Dendritic cell treated with granulocyte-macrophage colony-stimulating factor and Interleukin-4, amounts not matched to agents 40 ng/mL and 50 ng/mL, for 4 days (primary cell): ENCODE measurements at regions not wholly inside any gene's neighbourhood (a gene's known extent, or its start where the extent isn't known, plus 50 kb on each side); places are given as distances from the start of the nearest gene placed in this dataset.

Source experiments
- H3K27ac Mint-ChIP-seq: one replicate; pipeline ENCODE4 v1.8.0; 2022; ENCODE audit warnings: mild to moderate bottlenecking, mixed read lengths
- H3K27me3 Mint-ChIP-seq: one replicate; pipeline ENCODE4 v1.8.0; 2022; ENCODE audit warnings: mild to moderate bottlenecking, mixed read lengths
- H3K36me3 Mint-ChIP-seq: one replicate; pipeline ENCODE4 v1.8.0; 2022; ENCODE audit warnings: low read depth, mixed read lengths
- H3K4me1 Mint-ChIP-seq: one replicate; pipeline ENCODE4 v1.8.0; 2022; ENCODE audit warnings: low read depth, mixed read lengths
- H3K4me3 Mint-ChIP-seq: one replicate; pipeline ENCODE4 v1.8.0; 2022; ENCODE audit warnings: mild to moderate bottlenecking, moderate library complexity, mixed read lengths
- H3K9me3 Mint-ChIP-seq: one replicate; pipeline ENCODE4 v1.8.0; 2022; ENCODE audit warnings: mixed read lengths
- intact Hi-C: fragments of 100-400 bp; cut with micrococcal nuclease; formaldehyde crosslinking; loops from one replicate; pipeline ENCODE4 v1.15.0; 2022

GRCh38 chr5:175579742-175580432 is 78.0 kb upstream of the HRH2 start:
- Mint-ChIP-seq H3K27me3 (peaks cover 7% of the 10 kb centered on the region), H3K9me3 (peaks cover 24% of the 10 kb centered on the region), H3K4me3 (no peak overlapping the region), H3K4me1 (peaks cover 12% of the 10 kb centered on the region), H3K27ac (no peak overlapping the region), H3K36me3 (peaks cover 7% of the 10 kb centered on the region)
- intact Hi-C loops, result no loop called here

- intact Hi-C loops, result no loop called here
- Mint-ChIP-seq H3K36me3 (peaks cover 7% of the 10 kb centered on the region), H3K9me3 (peaks cover 39% of the 10 kb centered on the region), H3K4me3 (no peak overlapping the region), H3K4me1 (peaks cover 5% of the 10 kb centered on the region), H3K27me3 (peaks cover 8% of the 10 kb centered on the region), H3K27ac (no peak overlapping the region)
Observed at GRCh38 chr5:175582697-175583096, 75.2 kb upstream of the HRH2 start.

- Mint-ChIP-seq H3K36me3 (peaks cover 7% of the 10 kb centered on the region), H3K4me3 (no peak overlapping the region), H3K4me1 (peaks cover 15% of the 10 kb centered on the region), H3K27me3 (peaks cover 9% of the 10 kb centered on the region), H3K9me3 (peaks cover 39% of the 10 kb centered on the region), H3K27ac (no peak overlapping the region)
- intact Hi-C loops, result no loop called here
Observed at GRCh38 chr5:175585567-175585966, 72.3 kb upstream of the HRH2 start.

- intact Hi-C loops, result no loop called here
- Mint-ChIP-seq H3K36me3 (no peaks in the 10 kb centered on the region), H3K27me3 (peaks cover 13% of the 10 kb centered on the region), H3K27ac (peak overlapping the region; percentile 85), H3K9me3 (peaks cover 18% of the 10 kb centered on the region), H3K4me1 (peaks cover 29% of the 10 kb centered on the region), H3K4me3 (no peak overlapping the region)
Observed at GRCh38 chr5:175588709-175589429, 69.0 kb upstream of the HRH2 start.

GRCh38 chr5:175589714-175590113 is 68.2 kb upstream of the HRH2 start:
- Mint-ChIP-seq H3K36me3 (no peaks in the 10 kb centered on the region), H3K9me3 (peaks cover 26% of the 10 kb centered on the region), H3K27me3 (peaks cover 14% of the 10 kb centered on the region), H3K27ac (peak overlapping the region; percentile 85), H3K4me1 (peaks cover 37% of the 10 kb centered on the region), H3K4me3 (no peak overlapping the region)
- intact Hi-C loops, result loop anchor here (10.0 kb wide), 2 partner anchors 65 to 105 kb away; partner anchors contain the start of gene HRH2

GRCh38 chr5:175590471-175590881 is 67.4 kb upstream of the HRH2 start:
- H3K4me1 Mint-ChIP-seq, result peaks cover 39% of the 10 kb centered on the region
- H3K36me3 Mint-ChIP-seq, result no peaks in the 10 kb centered on the region
- H3K27ac Mint-ChIP-seq, result peak overlapping the region; percentile 85
- H3K4me3 Mint-ChIP-seq, result no peak overlapping the region
- H3K27me3 Mint-ChIP-seq, result peaks cover 15% of the 10 kb centered on the region
- H3K9me3 Mint-ChIP-seq, result peaks cover 28% of the 10 kb centered on the region
- intact Hi-C loops, result loop anchor here (10.0 kb wide), 2 partner anchors 64 to 104 kb away; partner anchors contain the start of gene HRH2

GRCh38 chr5:175591293-175591692 is 66.6 kb upstream of the HRH2 start:
- Mint-ChIP-seq H3K27me3 (peaks cover 15% of the 10 kb centered on the region), H3K27ac (peak overlapping the region; percentile 85), H3K36me3 (no peaks in the 10 kb centered on the region), H3K4me3 (no peak overlapping the region), H3K4me1 (peaks cover 39% of the 10 kb centered on the region), H3K9me3 (peaks cover 19% of the 10 kb centered on the region)
- intact Hi-C loops, result loop anchor here (10.0 kb wide), 2 partner anchors 64 to 104 kb away; partner anchors contain the start of gene HRH2

GRCh38 chr5:175593794-175594193 is 64.1 kb upstream of the HRH2 start:
- H3K4me3 Mint-ChIP-seq, result no peak overlapping the region
- H3K36me3 Mint-ChIP-seq, result no peaks in the 10 kb centered on the region
- no peak overlapping the region for H3K27ac Mint-ChIP-seq
- peaks cover 14% of the 10 kb centered on the region for H3K9me3 Mint-ChIP-seq
- H3K27me3 Mint-ChIP-seq, result peaks cover 15% of the 10 kb centered on the region
- peaks cover 33% of the 10 kb centered on the region for H3K4me1 Mint-ChIP-seq
- intact Hi-C loops, result loop anchor here (10.0 kb wide), 2 partner anchors 61 to 101 kb away; partner anchors contain the start of gene HRH2

- Mint-ChIP-seq H3K4me3 (no peak overlapping the region), H3K4me1 (peaks cover 20% of the 10 kb centered on the region), H3K27ac (no peak overlapping the region), H3K9me3 (peaks cover 14% of the 10 kb centered on the region), H3K27me3 (peaks cover 22% of the 10 kb centered on the region), H3K36me3 (no peaks in the 10 kb centered on the region)
- intact Hi-C loops, result loop anchor here (10.0 kb wide), 2 partner anchors 59 to 99 kb away; partner anchors contain the start of gene HRH2
Observed at GRCh38 chr5:175595905-175596304, 62.0 kb upstream of the HRH2 start.

- Mint-ChIP-seq H3K36me3 (no peaks in the 10 kb centered on the region), H3K4me1 (peaks cover 11% of the 10 kb centered on the region), H3K27ac (no peak overlapping the region), H3K4me3 (no peak overlapping the region), H3K9me3 (peaks cover 14% of the 10 kb centered on the region), H3K27me3 (peaks cover 26% of the 10 kb centered on the region)
- intact Hi-C loops, result loop anchor here (10.0 kb wide), 2 partner anchors 58 to 98 kb away; partner anchors contain the start of gene HRH2
Observed at GRCh38 chr5:175596761-175597189, 61.1 kb upstream of the HRH2 start.

- Mint-ChIP-seq H3K4me3 (no peak overlapping the region), H3K36me3 (no peaks in the 10 kb centered on the region), H3K27ac (no peak overlapping the region), H3K27me3 (peaks cover 32% of the 10 kb centered on the region), H3K4me1 (peaks cover 9% of the 10 kb centered on the region), H3K9me3 (peaks cover 14% of the 10 kb centered on the region)
- intact Hi-C loops, result loop anchor here (10.0 kb wide), 2 partner anchors 57 to 97 kb away; partner anchors contain the start of gene HRH2
Observed at GRCh38 chr5:175597718-175598117, 60.2 kb upstream of the HRH2 start.

GRCh38 chr5:175598774-175599173 is 59.1 kb upstream of the HRH2 start:
- intact Hi-C loops, result loop anchor here (10.0 kb wide), 2 partner anchors 56 to 96 kb away; partner anchors contain the start of gene HRH2
- H3K4me1 Mint-ChIP-seq, result peaks cover 9% of the 10 kb centered on the region
- H3K36me3 Mint-ChIP-seq, result no peaks in the 10 kb centered on the region
- H3K27ac Mint-ChIP-seq, result no peak overlapping the region
- peaks cover 12% of the 10 kb centered on the region for H3K9me3 Mint-ChIP-seq
- H3K27me3 Mint-ChIP-seq, result peaks cover 33% of the 10 kb centered on the region
- H3K4me3 Mint-ChIP-seq, result no peak overlapping the region

- intact Hi-C loops, result loop anchor here (10.0 kb wide), 2 partner anchors 56 to 96 kb away; partner anchors contain the start of gene HRH2
- Mint-ChIP-seq H3K27me3 (peaks cover 36% of the 10 kb centered on the region), H3K4me1 (peaks cover 6% of the 10 kb centered on the region), H3K27ac (no peak overlapping the region), H3K4me3 (no peak overlapping the region), H3K9me3 (peaks cover 8% of the 10 kb centered on the region), H3K36me3 (no peaks in the 10 kb centered on the region)
Observed at GRCh38 chr5:175599210-175599609, 58.7 kb upstream of the HRH2 start.
